Tongue (tissue), 1 donor: ENCODE measurements at regions not wholly inside any gene's neighbourhood (a gene's known extent, or its start where the extent isn't known, plus 50 kb on each side); places are given as distances from the start of the nearest gene placed in this dataset.
"Not testable (repeated sequence)": the region's sequence is repeated elsewhere in the genome, so short reads cannot be mapped to it uniquely, and the experiment has no call there.

Experiments used
- DNase-seq: peaks from one replicate; pipeline ENCODE4 v3.0.0-alpha.2; 2015

DNA sequence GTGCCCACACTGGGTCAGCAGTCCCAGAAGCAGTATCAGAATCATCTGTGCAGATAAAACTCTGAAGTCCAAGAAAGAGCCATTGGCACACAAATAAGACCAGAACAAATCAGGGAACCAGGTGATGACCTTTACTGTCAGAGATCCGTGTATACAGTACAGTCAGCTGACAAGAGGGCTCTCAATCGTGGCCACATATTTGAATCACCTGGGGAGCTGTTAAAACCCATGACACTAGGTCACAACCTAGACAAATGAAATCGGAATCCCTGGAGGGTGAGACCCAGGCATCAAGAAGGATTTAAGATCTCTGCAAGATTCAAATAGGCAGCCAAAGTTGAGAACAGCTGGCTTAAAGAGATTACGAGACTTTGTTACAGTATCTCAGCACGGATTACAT lies 807.1 kb downstream of the RNF144A start:
- DNase-seq, result peak; percentile 22

DNA sequence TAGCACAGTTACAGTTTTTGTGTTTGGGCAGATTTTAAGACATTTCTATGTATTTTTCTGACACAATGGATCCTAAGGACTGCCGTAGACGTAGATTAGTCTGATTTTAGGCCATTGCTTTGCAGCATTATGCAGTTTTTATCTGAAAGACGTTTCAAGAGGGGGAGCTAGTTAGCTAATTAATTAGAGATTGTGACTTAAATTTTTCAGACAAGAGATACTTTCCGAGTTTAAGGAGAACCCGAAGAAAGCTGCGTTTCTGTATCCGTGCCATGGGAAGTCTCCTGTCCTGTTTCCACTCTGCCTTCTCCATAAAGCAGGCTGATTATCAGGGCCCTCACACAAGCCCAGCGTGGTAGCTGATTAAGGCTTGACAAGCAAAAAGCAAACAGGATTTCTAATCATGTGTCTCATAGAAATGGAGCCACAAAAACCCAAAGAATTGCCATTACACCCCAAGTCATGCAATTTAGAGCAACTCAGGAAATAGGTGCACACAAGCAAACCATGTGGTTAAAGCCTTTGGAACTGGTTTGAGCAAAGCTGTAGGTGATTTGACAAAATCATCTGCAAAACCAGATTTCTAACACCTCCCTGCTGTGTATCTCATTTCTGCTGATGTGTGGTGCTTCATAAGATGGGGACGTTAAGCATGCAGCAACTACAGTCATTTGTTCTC lies 808.1 kb downstream of the RNF144A start:
- DNase-seq, result peak; percentile 66

DNA sequence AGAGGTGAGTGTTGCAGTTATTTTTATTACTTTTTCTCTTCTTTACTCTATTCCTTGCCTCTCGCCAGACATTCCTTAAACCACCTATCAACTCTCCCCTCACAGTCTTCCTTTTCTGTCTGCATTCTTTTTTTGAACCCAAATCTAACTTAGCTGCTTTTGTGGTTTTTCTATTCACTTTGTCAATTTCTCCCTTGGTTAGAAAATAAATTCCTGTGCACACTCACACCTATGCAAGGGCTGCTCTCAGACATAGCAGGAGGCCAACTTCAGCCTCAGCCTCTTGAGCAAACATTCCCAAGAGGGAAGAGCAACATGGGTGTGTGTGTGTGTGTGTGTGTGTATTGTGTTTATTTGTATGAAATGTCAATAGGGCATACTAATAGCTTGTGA lies 808.6 kb downstream of the RNF144A start:
- no peak for DNase-seq

DNA sequence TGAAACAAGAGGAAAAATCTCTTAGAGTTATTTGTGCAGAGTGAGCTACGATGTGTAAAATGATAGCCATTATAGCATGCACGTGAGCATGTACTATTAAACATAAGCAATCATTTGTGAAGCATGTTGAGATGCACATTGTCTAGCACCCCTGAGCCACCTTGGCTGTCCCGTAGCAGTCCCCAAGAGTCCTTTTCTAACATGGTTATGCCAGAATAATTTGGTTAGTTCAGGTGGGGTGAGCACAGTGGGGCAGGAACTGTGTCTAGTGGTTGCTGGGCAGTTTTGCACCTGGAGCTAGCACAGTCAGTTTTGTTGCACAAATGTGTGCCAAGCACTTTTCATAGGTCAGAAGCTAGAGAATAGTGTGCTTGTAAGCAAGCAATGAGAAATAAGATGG lies 809.8 kb downstream of the RNF144A start:
- no peak for DNase-seq

DNA sequence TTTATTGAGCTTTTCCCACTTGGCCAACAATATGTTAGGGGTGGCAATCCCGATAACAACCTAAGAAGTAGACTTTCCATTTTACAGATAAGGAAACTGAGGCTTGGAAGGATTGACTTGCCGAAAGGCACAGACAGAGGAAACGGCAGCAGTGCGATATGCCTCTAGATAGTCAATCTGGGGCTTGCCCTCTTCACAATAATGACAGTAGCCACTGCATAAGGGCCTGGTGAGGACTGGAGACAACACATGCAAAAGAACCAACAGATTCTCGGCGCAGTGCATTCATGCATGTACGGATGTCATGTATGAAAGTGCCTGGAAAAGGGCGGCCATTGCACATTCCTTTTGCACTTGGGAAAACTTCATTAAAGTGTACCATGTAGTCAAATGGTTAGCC lies 811.2 kb downstream of the RNF144A start:
- no peak for DNase-seq

DNA sequence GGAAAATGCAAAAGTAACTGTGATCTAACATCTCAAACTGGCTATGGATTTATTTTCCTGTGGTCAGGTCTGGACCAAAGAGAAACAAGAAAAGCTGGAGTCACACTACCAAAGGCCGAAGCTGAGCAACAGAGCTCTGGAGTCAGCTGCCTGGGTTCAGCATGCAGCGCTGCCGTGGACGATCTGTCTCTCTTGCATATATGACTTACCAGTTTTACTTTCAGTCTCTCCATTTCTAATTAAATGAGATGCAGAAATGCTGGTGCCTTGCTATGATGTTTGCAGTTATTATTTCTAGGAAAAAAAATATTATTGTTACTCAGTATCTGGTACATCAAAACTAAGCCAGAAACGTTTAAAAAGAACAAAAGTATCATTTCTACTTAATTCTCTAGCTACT lies 813.2 kb downstream of the RNF144A start:
- DNase-seq, result no peak

DNA sequence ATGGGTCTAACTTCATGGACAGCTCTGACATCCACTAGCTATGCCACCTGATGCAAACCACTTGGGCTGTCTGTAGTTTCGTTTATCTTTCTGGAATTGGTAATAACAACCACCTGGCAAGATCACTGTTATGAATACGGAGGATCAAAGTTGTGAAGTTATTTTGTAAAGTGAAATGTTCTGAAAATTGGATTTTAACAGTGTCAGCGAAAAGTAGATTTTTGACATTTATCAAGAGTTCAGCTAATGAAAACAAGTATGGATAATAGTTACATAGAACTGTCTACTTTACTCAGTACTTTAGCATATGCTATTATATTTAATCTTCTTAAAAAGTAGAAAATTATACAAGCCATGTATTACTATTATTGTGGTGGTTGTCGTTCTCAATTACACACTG lies 813.8 kb downstream of the RNF144A start:
- no peak for DNase-seq

DNA sequence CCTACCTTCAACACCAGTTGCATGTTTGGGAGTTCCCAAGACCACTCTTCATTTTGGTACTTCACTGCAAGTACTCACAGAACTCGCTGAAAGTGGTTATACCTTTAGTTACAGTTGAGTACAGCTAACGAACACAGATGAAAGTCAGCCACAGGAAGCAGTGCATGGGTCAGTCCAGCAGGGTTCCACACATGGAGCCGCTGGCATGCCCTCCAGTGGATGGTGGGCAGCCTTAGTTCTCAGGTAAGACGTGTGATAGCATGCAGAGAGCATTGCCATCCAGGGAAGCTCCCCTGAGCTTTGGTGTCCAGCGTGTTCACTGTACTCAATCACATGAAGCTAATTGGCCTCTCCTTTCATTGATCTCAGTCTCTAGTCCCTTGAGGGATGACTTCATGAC lies 815.3 kb downstream of the RNF144A start:
- no peak for DNase-seq

DNA sequence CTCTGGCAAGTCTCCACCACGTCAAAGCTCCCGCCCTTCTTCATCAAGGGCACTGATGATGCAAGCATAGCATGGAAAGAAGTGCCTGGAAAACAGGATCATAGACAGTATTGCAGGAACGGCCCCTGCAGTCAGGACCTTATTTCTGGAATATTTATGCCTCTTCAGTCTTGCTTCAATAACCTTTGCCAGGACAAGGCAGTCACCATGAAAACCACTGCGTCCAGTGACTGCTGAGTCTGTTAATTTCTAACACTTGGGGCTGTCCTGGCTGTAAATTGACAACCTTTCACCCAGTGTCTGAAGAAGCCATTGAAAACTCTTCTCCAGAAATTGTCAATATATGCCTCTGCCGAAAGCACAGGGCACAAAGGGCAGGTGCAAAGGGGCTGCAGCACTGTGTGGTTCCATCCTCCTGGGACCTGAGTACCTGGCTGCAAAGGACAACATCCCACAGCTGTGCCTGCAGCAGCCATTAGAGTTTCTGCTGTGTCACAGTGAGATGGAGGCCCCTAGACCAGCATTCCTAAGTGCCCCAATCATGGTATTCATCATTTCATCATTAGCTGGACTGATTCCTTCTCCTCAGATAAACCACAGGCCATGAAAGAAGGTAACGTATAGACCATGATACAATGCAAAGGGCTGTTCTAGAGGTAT lies 819.6 kb downstream of the RNF144A start:
- DNase-seq, result no peak

DNA sequence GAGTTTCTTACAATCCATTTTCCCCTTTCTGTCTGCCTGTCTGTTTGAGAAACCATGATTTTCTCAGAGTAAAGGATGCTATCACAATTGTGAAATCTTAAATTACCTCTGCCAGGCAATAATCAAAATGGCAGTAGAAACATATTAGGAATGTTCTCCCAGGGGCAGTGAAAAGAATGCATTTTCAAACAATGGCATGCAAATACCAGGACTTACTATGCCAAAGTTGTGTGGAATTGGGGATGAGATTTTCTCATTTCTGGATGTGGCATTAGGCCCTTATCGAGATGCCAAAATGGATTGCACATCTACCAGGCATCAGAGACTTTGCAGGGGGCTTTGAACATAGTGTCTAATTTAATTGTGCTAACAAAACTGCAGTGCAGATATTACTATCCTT lies 821.4 kb downstream of the RNF144A start:
- DNase-seq, result no peak

DNA sequence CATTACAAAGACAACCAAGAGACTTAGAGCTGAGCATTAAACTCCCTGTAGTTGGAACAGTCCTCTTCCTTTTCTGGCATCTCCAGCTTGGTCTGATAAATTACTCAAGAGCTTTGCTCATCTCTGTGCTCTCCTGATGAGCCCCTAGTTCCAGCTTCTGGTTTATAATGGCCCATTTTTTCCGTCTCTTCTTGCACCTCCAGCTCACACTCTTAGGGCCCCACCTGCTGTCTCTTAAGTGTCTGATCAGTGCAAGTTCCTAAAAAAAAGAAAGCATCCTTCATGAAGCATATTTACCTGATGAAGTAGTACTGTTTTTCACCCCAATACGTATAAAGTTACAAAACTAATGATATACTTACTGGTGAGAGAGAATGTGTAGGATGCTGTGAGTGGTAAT lies 822.9 kb downstream of the RNF144A start:
- no peak for DNase-seq

DNA sequence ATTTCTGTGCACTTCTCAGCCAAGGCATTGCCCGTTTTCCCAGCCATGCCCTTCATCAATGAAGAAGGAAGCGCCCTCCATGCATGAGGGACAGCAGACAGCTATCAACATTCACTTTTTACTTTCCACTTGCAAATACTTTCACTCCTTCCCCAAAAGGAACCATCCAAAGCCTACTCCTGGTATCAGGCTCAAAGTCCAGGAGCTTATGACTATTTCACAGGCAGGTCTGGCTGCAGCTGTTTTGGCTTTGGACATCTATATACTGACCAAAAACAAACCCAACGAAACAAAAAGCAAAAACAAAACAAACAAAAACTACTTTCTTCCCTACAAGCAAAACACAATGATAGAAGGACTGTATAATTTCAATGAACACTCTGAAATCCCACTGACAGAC lies 825.1 kb downstream of the RNF144A start:
- no peak for DNase-seq

DNA sequence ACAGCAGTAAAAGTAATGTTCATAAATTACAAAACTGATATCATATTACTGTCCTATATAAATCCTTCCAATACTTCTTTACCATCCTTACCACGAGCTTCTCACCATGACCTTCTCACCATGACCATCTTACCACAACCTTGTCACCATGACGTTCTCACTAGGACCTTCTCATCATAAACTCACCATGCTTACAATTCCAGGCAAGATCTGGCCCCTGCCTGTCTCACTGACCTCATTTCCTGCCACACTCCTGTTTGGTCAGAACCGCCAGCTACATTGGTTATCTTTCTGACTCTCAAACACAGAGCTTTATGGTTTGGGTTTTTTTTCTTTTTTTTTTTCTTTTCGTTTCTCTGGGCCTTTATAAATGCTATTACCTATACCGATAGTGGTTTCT lies 827.6 kb downstream of the RNF144A start:
- DNase-seq, result no peak

DNA sequence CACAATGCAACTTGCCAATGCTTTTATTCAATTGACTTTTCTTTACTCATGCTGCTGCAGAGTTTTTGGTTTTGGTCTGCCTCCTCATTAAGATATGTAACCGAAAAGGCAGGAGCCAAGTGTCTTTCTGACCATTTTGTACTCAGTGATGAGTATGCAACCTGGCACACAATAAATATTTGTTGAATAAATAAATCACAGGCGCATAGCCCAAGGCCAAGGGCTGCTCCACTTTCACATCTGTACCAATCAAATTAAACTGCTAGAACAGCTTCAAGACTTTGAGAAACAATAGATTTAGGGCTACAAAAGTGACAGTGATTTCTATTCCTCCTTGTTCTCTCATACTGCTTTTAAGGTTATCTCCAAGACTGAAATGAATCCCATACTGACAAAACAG lies 828.2 kb downstream of the RNF144A start:
- no peak for DNase-seq

DNA sequence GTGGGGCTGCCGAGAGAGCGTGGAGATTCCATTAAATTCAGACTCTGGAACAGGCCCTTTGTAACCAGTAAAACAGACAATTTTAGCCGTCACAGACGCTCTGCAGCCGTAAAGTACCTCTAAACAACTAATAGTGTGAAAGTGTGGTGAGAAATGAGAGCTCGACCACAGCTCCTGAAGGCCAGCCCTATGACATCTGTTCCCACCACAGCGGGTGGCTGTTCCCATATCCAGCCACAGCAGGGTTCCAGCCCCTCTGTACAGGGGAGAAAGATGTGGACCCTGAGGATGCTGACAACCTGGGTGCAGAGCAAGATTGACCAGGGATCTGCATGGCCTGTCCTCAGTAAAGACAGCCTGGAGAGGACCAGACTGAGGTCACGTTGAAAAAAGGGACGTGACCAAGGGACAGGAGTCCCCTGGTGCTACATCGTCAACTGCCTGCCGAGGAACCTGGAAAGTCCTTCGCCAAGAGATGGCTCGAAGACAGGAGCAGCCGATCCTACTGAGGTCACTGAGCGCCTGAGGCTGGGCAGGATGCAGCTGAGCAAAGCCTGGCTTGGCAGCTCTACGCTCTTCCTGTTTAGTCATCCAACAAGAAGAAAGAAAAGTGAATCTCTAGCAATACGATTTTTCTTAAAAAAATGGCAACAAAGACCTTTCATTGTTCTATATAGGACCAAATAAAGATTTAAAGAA lies 831.7 kb downstream of the RNF144A start:
- DNase-seq, result peak; percentile 13

DNA sequence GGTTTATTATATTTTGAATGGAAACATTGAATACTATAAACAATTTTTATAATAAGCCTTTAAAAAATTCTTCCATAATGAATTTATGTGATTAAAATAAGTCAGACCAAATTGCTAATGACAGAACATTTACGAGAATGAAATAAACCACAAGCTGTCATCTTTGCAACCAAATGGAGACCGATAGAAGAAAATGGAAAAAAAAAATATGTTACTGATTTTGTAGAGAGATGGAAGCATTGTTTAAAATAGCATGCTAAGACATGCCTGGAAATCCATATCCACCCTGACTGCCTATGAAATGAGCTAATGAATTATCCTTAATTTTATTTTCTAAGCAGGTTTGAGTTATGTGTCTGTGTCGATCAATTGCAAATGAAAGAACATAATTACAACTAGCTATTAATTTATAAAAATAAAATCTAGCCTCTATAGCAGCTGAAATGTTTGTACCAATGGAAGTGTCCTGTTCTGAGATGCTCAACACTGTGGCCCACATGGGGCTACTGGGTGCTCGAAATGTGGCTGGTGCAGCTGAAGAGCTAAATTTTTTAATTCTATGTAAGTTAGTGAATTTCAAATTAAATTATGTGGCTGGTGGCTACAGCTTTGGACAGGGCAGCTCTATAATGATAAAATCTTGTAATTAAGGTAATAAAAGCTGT lies 832.8 kb downstream of the RNF144A start:
- DNase-seq, result no peak

DNA sequence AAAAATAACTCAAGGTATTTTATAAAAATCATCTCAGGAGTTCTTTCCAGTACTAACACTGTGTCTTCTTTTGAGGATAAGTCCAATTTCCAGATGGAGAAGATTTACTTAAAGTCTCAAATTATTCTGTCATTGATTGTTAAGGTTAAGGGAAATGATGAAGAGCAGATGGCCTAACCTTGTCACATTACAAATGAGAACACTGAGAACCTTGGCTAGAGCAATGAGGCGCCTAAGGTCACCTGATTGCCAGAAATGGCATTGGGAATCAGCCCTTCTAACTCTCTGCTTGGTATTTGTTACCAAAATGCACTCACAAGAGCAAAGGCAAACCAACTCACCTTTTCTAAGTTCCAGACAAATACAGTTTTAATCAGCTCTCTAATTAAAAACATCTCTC lies 835.1 kb downstream of the RNF144A start:
- peak; percentile 18 for DNase-seq

DNA sequence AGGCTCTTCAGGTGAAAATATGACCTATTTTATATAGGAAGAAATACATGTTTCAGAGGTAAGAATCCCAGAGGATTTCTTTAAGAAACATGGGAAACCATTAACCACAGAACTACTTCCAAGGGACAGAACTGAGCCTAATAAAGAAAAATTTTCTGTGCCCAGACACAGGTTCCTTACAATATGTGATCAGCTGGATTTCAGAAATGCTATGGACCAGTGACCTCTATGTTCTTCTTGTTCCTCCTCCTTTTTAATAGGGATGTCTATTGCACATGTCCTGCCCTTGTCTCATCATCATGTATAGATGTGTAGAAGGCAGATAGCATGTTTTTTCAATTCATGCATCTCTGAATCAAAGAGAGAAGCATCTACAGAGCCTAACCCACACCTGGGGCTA lies 836.6 kb downstream of the RNF144A start:
- DNase-seq, result no peak

DNA sequence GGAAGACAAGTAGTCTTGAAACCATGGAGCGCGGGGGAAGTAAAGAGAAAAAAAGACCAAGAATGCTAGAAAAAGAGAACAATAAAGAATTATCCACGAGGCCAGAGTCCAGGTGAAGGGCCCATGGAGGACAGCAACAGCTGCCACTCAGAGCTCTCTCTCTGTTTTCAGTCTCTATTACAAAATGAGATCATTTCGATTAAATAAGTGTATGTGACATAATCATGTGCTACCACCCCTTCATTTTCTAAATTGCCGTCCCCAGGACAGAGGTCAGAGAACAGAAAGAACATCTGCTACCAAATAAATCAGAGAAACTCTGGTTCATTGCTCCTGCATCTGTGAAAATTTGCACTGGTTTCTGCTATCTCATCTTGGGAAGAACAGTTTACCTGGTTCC lies 838.7 kb downstream of the RNF144A start:
- DNase-seq, result no peak

DNA sequence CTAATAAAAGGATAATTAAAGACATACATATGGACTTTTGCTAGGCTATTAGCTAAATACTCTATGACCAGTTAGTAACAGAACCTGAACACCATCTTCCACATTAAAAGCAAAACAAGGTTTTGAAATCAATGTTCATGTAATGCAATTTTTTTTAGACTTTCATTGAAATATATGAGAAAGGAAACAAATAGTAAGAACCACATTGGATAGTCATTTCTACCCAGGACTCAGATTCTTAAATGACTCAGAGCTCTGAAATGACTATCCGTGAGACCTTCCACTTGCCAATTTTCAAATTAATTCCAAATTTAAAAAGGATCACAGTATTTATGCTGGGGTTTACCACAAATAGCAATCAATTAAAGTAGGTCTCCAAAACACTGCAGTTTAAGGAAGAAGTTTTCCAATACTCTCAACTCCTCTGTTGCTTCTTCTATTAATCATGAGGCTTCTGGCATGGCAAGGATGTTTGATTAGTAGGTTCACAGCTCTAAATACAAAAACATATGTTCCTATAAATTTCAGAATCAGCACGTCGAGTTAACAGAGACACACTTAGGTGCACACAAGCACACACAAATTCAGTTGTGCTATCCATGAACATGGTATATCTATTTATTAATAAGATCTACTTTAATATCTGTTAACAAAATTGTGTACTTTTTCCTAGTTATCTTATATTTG lies 841.0 kb downstream of the RNF144A start:
- DNase-seq, result no peak

DNA sequence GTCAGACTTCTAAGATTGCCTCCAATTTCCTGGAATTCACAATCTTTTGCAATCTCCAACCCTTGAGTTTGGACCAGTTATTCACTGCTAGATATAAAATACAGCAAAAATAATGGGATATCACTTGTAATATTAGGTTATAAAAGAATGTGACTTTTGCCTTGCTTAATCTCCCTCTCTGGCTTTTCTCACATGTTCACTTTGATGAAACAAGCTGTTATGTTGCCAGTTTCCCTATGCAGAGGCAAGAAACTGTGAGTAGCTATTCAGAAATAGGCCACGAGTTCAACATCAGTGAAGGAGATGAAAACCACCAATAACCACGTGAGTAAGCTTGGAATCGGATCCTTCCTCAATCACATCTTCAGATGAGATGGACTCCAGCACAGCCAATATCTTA lies 842.7 kb downstream of the RNF144A start:
- no peak for DNase-seq

DNA sequence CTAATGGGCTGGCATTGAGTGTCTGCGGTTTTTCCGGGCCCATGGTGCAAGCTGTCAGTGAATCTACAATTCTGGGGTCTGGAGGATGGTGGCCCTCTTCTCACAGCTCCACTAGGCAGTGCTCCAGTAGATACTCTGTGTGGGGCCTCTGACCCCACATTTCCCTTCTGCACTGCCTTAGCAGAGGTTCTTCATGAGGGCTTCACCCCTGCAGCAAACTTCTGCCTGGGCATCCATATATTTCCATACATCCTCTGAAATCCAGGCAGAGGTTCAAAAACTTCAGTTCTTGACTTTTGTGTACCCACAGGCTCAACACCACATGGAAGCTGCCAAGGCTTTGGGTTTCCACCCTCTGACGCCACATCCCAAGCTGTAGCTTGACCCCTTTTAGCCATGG lies 846.2 kb downstream of the RNF144A start:
- not testable (repeated sequence) for DNase-seq

DNA sequence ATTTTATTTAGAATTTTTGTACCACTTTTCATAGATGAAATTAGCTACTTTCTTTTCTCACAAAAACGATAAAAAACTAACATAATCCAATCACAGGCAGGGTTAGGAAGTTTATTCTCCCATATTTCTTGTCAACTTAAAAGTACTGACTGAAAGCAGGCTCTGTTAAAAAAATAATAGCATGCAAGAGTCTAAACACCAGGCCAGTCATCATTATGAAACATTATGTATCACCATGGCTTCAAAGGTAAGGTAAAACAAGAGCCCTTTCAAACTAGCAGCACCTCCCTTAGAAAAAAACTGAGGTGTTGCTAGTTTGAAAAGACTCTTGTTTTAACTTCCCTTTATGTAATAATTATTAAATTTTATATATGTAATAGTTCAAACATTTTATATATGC lies 848.0 kb downstream of the RNF144A start:
- no peak for DNase-seq
